ENCODE measurements at regions not wholly inside any gene's neighbourhood (a gene's known extent, or its start where the extent isn't known, plus 50 kb on each side); places are given as distances from the start of the nearest gene placed in this dataset.

DNA sequence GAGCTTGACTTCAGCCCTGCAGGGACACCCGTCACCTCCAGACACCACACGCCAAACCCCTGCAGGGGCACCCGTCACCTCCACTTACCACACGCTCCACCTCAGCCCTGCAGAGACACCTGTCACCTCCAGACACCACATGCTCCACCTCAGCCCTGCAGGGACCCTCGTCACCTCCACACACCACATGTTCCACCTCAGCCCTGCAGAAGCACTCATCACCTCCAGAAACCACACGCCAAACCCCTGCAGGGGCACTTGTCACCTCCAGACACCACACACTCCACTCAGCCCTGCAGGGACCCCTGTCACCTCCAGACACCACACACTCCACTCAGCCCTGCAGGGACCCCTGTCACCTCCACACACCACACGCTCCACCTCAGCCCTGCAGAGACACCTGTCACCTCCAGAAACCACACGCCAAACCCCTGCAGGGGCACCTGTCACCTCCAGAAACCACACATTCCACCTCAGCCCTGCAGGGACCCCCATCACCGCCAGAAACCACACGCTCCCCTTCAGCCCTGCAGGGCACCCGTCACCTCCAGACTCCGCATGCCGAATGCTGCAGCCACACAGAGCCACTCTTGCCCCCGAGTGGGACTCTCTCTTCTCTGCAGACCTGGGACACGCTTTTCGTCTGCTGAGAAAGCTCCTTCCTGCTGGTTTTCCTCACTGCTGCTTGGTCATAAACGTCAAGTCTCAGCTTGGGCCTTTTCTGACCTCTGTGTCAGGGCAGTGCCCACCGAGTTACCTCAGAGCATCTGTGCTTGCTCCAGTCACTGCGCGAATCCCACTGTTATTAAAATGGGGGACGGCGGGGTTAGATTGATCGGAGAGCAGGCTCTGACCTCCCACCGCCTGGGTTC, 77.5 kb upstream of the SALL3 start:
- DNase-seq: no peak

DNA sequence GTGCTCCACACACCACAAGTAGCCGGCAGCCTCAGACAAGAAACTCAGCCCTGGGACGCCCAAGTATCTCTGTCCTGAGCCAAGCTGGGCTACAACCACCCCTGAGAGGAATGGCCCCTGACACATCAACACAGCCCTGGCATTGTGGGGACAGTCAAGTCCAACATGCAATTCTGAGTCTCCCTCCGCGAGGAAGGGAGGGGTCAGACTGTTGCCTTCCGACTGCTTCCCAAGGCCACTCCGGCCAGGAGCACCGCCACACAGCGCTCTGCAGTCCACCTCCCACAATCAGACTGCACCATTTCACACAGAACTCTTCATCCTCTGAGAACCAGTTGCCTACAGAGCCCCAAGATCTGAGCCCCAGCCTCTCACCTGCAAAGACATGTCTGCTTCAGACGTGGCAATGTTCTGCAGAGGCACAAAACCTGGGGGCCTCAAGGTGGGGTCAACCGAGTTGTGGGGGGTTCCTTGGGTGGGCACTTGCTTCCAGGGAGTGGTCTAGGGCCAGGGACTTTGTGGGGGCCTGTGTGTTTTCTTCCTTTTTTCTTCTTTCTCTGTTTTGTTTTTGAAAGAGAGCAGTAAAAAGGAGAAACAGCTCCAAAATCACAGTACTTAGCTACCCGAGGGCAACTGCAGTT, 76.7 kb upstream of the SALL3 start:
- no peak for DNase-seq

DNA sequence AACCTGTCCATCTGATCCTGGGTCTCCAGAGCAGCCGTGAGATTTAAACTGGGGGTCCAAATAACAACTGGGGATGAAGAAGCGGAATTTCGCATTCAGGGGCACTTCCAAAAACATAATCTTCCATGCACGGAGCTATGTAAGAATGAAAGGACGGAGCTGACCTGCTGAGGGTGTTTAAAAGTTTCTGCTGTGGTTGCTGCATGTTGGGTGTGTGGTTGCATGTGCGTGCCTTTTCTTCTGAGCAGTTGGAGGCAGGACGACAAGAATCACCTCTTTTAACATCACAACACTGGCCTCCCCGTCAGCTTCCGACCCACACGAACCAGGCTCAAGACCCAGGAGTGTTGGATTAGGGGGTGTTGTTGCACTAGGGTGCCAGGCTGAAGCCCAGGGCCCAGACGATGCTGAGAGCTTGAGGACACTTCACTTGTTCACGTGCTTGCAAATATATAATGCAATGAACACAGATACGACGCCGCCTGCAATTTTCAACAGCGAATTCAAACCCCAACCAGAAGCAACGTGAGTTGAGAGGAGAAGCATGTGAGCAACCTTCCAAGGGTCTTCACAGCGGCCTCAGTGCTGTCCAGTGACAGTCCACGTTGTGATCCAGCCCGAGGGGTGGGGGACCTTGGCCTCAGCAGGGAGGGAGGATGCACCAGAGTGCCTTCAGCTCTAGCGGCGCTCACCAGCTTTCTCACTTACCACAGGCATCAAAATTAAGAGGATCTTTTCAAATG, 76.0 kb upstream of the SALL3 start:
- no peak for DNase-seq

DNA sequence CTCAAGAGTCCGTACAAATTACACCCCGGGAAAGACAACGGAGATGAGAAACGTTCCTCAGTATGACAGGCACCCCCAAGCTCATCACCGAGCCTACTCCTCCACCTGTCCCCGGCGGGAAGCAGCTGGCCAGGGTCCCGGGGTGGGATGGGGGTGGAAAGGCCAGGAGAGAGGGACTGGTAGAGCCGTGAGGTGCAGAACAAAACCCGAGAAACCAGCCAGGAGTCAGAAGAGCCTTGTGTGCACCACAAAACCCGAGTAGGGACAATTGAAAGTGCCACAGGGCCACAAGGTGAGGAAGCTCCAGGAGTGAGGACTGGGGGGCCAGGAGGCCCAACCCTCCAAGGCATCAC, 75.5 kb upstream of the SALL3 start:
- no peak for DNase-seq

DNA sequence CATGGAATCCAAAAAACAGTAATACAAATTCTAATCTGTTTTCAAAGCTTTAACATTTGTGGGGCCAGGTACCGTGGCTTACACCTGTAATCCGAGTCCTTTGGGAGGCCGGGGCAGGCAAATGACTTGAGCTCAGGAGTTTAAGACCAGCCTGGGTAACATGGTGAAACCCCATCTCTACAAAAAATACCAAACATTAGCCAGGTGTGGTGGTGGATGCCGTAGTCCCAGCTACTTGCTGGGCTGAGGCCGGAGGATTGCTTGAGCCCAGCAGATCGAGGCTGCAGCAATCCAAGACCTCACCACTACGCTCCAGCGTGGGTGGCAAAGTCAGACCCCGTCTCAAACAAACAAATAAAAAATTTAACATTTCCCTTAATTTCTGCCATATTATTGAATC, 74.3 kb upstream of the SALL3 start:
- DNase-seq: no peak

DNA sequence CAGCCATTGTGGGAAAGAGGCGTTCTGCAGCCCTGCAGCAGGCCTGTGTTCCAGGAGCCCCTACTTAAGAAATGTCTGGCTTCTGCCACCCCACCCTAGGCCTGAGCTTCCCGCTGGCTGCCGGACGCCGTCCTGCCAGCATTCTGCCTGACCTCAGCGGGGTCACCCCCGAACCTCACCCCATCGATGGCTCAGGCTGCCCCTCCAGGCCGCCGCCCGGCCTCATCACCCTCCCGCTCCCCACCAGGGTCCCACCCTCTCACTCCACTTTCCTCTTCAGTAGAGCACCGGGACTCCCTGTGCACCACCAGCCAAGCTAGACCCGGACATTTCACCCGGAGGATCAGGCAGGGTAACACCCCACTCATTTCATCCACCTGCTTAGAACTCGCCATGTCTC, 73.6 kb upstream of the SALL3 start:
- no peak for DNase-seq

DNA sequence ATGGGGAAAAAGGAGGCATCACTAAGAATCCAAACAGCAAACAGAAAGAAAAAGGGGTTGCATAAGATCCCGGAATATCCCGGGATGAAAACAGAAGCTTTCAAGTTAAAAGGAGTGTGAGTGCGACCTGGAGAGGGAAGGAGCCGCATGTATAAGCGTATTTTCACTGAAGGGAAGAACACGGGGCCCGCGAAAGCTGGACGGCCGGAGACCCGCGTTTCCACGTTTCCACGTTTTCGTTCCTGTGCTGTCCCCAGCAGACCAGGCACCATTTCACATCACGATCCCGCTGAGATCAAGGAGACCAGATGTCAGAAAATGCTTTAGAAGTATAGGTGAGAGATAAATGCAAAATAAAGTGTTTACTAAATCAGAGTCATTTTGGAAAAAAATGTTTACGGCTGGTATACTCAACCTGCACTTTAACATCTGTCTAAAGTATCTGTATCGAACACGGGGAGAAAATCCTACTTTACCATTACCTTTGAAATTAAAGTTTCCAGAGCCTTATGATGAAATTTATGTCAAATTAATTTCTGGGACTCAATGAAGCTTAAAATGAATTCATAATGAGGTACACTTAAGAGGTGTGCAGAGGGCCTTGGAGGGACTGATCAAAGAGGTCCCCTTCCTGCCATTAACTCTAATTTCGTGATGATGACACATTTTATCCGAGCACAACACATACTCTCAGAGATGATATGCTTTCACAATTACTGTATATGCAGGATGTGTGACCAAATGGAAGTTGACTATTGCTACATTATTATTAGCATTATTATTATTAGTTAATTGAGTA, 71.0 kb upstream of the SALL3 start:
- DNase-seq: no peak

DNA sequence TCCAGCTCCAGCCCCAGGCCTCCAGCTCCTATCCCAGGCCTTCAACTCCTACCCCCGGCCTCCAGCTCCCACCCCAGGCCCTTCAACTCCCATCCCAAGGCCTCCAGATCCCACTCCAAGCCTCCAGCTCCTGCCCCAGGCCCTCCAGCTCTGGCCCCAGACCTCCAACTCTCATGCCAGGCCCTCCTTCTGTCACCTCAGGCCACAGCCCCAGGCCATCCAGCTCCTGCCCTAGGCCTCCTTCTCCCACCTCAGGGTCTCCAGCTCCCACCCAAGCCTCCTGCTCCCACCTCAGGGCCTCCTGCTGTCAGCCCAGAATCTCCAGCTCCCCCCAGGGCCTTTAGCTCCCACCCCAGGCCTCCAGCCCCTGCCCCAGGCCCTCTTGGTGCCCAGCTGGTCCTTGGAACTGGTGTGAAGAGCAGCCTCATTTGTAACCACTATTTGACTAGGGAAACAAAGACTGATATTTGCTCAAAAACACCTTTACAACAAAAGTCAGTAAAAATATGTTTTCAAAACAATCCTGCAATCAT, 67.8 kb upstream of the SALL3 start:
- DNase-seq: no peak

DNA sequence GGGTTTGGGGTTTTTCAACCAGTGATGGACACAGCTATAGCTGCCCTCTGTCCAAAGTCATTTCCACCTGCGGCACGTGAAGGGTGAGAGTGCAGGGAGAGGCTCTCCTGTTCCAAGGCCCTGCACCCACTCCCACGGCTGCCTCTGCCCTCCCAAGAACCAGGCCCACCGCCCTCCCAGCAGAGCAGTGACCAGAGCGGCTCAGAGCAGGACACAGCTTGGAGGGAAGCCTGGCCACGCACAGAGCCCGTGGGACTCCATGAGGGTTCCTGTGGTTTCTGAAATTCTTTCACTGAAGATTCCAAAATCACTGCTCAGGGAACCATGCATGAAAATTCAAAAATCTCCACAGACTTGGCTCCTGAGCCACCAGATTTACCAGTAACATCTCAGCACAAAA, 67.3 kb upstream of the SALL3 start:
- DNase-seq: no peak

DNA sequence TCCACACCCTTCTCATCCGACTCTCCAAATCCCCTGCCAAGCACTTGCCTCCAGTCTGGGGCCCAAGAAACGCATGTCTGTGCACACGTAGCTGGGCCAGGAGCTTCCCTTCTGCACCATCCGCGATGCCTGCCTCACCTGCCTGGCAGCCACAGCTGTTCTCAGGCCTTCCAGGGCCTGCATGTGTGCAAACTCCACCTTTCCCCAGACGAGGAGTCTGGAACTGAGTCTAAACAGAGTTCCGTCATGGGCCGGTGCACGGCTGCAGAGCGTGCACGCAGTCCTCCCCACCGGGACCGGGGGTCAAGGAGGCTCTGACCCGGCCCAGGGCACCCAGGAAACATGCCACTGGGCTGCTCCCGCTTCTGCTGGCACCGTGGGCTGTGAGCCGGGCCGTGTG, 66.8 kb upstream of the SALL3 start:
- no peak for DNase-seq

DNA sequence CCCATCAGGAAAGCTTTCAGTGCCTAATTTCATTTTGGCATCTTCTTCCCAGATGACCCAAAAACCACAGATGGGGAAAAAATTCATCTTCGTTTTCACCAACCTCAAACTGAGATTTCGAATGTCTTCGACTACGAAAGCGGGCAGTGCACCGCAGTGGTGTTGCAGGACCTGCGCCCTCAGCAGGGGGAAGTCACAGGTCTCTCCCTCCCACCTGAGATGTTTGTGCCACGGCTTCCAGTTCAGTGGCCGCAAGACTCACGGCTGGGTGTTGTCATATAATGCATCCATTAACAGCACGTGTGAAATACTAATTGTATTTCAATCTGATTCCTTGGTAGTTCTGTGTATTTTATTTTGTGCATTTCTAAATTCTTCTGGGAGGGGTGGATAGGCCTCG, 66.2 kb upstream of the SALL3 start:
- DNase-seq: no peak

DNA sequence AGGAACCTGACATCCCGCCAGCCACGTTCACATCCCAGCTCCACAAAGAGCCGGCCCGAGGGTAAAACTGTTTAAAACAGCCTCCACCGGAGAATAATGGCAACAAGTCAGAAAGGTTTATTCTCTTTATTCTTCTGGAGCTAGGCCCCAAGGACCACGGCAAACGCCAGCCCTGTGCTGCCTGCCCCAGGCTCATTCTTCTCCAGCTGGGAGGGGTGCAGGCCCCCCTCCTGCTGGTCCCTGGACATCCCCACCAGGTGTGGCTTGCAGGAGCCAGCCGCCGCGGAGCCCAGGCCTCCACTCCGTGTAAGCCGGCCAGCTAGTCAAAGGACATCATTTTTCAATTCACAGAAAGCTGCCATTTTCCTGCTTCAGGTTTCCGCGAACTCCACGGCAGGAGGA, 65.8 kb upstream of the SALL3 start:
- no peak for DNase-seq

DNA sequence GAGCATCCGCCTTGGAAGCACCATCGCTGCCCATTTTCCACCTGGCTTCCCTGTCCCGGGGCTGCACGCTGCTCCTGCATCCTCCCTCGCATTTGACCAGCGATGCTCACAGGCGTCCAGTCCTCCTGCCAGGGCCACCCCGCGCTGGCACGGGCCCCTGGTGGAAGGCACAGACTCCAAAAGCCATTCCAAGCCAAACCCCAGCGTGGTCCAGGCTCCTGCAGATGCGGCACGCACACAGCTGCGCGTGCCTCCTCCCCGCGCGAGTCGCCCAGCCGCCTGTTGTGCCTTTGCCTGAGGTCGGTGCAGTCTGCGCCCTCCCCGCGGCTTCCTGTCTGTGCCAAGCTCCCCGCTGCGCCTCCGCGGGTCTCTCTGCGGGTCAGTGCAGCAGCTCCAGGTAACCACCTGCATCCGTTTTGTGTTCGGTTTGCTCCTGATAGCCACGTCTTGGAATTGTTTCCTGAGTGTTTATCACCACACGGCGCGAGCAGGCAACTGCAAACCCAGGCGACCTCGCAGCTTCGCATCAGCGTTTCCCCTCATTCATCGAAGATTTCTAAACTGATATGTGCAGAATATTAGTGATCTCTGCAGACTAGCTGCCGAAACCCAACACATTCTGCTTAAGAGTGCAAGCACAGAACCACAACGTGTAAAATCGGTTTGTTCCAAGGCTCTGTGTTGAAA, 65.2 kb upstream of the SALL3 start:
- no peak for DNase-seq

DNA sequence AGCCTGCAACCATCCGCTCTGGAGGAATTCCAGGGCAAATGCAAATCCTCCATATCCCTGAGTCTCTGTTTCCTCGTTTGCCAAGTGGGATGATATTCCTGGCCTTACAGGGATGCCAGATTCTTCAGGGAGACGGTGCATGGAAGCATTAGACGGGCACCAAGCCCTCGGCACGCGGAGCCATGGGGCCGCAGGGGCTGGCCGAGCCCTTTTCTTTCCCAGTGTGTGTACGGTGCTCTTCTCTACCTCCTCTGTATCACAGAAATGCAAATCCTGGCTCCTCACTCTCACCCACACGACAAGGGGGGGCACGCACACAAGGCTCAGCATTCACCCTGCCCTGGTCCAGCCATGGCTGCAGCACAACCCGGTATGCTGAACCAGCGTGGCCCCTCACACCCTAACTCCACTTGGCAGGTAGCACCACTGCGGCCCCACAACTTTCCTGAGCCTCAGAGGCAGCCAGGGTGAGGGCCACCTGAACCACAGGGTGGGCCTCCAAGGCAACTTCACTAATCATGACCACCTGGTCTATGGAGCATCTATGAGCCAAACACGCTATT, 64.1 kb upstream of the SALL3 start:
- no peak for DNase-seq

DNA sequence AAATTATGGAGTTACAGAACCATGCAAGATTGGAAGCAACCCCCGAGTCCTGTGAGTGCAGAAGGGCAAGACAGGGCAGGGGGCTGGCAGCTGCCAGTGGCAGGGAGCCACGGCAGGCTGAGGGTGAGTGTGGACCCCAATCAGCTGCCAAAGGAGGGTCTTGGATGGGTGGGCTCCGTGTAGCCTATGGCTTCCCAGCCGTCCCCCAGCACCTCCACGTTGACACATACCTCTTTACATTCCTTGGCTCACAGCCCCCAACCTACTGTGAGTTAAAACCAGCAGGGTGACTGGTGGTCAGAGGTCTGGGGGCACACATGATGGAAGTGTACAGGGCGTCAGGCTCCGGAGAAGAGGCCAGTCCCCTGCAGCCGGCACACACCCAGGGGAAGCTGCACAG, 60.9 kb upstream of the SALL3 start:
- no peak for DNase-seq

DNA sequence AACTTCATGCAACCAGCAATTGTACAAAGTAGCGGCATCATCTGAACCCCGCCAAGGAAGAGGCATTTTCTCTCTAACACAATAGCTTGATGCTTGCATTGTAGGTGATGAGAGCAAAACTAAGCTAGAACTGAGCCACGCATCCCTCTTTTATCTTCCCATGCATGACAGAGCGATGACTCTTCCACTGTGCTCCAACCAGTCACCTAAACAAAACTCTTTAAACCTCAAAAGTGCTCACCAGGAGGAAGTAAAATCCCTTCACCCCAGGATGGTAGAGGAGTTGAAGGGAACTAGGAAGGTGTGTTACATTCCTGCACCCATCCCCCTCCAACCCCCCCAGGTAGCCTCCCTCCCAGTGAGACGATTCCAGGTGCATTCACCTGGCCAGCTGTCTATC, 59.7 kb upstream of the SALL3 start:
- no peak for DNase-seq

DNA sequence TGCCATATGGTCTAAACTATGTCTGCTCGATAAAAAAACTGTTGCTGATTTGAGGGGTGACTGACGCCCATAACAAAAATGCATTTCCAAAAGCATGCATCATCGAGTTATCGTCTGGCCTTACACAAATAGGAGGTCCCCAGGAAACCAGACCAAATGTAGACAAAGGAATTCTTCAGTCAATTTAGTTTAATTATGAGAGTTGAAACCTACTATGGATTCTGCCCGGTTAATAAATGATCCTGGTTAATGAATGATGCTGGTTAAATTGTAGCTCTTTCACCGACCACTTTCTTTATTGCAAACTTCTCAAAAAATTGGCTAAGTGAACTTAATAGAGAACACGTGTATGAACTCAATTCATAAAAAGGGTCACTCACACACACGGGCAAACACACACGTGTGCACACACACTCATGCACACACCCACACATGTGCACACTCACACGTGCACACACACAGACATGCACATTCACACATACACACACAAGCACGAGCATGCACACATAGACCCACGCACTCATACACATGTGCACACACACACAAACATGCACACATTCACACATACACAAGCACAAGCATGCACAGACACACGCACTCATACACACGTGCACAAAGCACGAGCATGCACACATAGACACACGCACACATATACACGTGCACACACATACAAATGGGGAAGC, 59.0 kb upstream of the SALL3 start:
- DNase-seq: no peak

DNA sequence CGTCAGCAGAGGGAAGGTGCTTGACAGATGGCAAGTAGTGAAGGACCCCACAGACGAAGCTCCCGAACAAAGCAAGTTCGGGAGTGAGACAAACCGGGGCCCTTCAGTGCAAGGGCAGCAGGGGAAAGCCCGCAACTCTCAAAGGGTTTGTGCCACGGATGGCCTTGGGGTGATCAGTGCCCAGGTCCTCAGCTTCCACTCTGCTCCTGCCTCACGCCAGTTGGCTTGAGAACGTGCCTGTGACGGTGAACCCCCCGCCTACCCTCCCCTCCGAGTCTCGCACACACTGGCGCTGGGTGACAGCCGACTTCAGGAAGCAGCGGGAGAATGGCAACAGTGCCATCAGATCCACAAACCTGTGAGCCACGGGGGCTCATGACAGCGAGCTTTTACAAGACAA, 56.8 kb upstream of the SALL3 start:
- DNase-seq: no peak

DNA sequence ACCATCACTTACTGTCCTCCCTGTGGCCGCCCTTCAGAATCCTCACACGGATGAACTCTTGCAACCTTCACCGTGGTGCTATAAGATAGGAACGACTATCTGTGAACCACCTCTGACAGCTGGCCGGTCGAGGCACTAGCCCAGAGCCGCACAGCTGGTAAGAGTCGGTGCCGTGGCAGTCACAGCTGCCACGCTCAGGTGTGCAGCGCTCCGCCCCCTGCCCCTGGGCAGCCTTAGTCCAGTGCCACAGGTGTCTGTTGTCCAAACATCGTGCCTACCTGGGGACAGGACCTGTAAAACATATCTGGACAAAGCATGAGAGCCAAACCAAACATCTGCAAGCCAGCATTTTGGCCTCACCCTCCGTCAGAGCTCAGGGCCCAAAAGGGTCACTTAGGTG, 55.3 kb upstream of the SALL3 start:
- no peak for DNase-seq

DNA sequence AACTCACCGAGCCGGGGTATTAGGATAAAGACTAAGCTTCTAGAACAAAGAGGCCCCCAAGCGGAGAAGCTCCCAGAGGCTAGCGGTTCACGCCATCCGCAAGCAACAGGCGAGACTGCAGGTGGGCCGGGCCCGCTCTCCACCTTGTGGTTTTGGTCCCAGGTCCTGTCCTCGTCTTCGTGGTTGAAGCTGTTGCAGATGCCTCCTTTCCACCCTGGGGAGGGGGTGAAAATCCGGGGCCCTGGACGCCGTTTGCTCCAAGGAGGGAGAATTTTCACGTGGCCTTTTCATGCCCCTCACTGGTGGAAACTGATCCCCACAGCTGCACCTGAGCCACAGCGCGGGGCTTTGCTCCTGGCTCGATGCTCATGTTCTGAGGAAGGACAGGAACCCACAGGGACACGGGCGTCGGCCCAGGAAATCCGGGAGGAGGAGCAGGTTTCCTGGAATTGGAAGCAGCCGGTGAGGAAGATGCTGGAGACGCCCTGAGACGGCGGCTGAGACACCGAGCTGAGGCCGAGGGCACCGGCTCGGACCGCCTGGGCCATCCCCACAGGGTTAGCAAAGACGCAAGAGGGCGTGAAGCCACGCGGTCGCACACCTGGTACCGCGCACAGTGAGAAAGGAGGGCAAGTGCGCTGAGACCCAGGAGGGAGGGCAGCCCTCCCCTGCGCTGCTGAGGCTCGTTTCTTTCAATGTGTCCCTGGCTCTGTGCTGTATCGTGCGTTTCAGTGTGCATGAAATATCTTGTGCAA, 54.7 kb upstream of the SALL3 start:
- no peak for DNase-seq

Data from NCI-H524 (cell line).